GM12891 (cell line): ENCODE measurements at regions not wholly inside any gene's neighbourhood (a gene's known extent, or its start where the extent isn't known, plus 50 kb on each side); places are given as distances from the start of the nearest gene placed in this dataset.

Experiments
- POLR2A ChIP-seq: IDR thresholded peaks from 2 replicates; pipeline ENCODE4 v1.6.1; 2011; ENCODE audit warnings: low read depth, low read length, control low read depth
- POLR2AphosphoS5 ChIP-seq: IDR thresholded peaks from 2 replicates; pipeline ENCODE4 v1.6.1; 2011; ENCODE audit warnings: low read depth, low read length, control low read depth
- SPI1 ChIP-seq: IDR thresholded peaks from 2 replicates; pipeline ENCODE4 v1.6.1; 2011; ENCODE audit warnings: low read depth, low read length, control low read depth
- TAF1 ChIP-seq: IDR thresholded peaks from 2 replicates; pipeline ENCODE4 v1.6.1; 2011; ENCODE audit warnings: low read depth, low read length, control low read depth

GRCh38 chr4:175504318-175504717, 307.7 kb downstream of the GPM6A start:
- TF ChIP-seq POLR2AphosphoS5 (no peak), POLR2A (no peak), SPI1 (no peak), TAF1 (no peak)
